NCI-H2171 treated with DMSO at 0.1 percent for 48 hours (cell line): ENCODE measurements at regions not wholly inside any gene's neighbourhood (a gene's known extent, or its start where the extent isn't known, plus 50 kb on each side); places are given as distances from the start of the nearest gene placed in this dataset.

Experiments used
- DNase-seq: peaks from one replicate; lab custom pipeline; 2025; lab: John Stamatoyannopoulos, UW

DNA sequence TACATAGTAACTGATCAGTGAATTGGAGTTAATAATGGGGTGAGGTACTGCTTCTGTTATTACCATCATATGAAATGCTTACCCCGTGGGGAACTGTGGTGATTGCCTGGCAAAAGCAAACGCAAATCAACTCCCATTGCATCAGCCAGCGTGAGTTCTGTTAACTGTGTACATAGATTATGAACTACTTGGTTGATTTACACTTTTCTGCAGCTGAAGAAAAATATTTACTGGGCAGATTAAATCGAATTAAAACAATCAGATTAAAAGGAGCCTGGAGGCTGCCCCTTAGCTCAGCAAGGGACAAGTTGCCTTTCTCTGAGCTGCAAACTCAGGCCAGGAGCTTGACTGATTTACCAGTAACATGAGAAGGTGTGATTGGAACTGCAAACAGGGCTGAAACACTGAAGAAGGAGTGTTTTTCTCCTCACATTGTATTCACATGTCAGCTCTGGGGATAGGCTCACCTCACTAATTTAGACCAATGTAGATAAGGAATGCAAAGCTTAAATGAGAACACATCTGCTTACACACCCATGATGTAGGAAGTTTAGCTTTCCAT is 220.1 kb downstream of the OSR1 start:
- peak; percentile 18 for DNase-seq

DNA sequence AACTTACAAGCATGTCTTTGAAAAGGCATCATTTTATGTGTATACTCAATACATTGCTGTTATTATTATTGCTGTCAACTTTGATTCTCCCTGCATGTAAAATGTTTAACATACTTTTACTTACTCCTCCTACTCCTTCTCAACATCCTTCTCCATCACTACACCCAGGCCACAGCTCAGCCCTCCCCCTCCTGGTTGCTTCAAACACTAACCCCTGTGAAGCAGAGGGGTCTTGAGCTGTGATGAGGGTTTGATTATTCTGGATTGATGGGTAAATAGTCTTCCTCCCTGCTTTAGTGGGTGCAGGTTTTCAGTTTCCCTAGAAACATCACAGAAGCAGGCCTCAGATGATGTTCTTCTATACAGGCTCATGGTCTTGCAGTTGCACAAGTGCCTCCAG is 221.0 kb downstream of the OSR1 start:
- no peak for DNase-seq

DNA sequence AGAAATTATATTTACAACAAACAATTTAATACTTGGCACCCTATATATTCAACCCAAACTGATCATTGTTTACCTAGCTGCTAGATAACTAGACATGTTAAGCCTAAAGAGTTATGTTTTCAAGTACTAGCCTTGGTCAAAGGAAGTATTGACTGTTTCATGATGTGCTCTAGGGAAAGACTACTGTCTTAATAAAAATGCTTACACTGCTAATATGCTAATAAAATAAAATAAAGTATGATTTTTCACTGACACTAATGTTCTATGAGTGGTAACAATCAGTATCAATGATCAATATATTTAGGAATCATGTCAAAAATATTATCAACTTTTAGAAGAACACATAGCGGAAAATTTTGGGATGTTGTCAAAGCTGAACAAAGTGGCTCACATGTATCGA is 225.5 kb downstream of the OSR1 start:
- DNase-seq, result no peak

DNA sequence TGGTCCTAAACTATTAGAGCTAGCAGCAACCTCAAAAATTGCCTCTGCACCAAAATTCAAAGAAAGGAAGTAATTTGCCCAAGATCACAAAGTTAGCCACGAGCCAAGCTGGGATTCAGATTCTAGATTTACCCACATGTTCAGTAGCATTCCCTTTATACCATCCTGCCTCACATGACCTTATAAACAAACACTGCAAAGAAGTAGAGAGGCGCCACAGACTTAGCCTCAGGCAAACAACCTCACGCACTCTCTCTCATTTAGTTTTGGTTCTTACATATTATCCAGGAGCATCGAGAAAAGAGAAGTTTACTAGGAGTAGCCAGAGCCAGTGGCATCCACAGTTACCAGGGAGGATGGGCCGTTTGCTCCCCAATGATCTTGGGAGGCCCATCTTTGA is 226.6 kb downstream of the OSR1 start:
- DNase-seq, result no peak

DNA sequence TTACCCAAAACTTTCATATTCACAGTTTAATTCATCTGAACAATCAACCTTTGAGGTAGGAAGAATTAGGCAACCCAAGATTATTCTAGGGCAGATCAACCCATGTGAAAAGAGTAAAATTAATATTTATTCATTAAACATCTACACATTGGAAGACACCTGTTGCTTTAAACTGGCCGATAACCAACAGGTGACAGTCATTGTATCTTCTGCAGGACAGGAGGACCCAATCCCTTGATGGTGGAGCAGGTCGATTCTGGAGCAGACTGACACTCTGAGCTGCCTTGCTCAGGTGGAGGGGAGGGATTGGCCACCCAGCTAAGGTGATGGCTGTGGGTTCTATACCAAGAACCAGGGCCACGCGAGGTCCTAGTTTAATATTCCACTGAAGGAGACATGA is 230.3 kb downstream of the OSR1 start:
- no peak for DNase-seq

DNA sequence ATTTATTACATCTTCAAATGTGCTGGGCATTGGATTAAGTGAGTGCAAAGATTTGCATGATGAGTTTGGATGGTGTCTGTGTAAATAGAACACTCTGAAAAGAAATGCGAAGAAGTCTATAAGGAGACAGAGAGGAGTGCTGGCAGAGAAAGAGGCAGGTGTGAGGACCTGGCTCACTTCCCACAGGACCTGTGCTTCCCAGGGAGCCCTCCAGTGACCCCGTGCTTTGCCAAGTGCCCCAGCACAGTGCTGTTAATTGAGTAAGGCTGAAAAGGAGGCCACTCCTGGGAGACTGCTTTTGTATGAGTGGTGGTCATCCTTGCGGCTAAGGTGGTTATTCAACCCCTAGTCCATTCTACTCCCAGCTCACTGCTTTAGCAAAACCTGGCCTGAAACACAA is 230.8 kb downstream of the OSR1 start:
- DNase-seq, result no peak

DNA sequence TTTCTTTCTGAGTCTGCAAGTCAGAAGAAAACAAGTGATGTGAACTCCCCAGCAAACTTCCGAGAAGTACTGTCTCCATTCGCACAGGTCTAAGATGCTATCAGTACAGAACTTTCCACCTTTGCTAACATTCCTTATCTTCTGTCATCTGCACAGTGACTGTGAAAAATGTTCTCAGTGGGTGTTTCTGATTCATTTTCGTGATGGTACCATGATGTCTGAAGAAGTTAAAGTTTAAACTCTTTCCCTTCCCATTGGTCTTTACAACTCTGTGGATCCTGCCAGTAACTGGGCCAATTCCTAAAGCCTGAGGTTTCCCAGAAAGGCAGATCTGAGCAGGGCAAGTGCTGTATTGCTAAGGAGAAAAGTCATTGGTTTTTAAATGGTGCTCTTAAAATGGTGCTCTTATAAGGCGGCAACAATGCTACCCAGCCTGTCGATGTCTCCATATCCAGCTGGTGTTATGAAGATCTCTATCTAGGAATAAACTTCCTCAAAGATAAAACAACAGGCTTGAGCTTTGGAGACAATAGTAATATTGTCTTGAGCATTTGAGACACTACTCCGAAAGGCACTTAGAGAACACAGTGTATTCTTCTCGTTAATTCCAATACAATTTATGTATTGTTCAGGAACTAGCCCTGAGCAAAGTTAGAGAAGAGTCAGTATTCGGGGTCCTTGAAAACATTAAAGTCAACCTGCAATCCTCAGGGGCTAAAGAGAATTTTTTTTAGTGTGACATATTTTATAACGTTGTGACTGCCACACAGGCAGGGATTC is 232.3 kb downstream of the OSR1 start:
- DNase-seq, result no peak

DNA sequence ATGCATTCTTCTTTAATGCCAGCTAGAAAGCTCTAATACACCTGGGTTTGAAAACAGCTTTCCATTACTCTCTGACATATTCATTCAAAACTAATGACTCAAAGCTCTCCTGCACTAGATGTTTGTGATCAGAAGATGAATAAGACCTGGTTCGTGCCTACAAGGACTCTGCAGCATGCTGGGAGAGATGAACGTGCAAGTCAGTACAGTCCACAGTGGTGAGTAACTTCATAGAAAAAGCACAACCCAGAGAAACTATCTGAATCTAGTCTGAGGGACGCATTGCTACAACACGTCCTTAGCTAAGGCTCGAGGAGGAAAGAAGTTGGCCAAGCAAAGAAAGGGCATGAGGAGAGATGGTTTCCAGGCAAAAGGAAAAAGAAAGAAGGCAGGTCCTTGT is 234.3 kb downstream of the OSR1 start:
- no peak for DNase-seq

DNA sequence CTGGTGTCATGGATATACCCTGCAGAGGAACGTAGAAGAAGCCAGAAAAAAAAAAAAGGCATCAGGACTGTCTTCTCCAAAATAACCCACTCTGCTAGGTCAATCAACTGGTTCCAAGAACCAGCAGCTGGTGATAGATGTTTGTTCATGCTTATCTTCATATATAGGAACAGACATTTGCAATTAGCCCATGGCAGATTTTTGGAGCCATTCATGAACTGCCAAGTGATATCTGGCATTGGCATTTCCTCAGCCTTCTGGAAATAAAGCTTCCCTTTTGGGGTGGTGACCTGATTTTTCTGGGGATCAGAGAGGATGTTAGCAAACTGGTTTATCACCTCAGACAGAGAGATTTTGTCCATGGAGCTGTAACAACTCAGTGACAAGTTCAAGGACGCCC is 234.9 kb downstream of the OSR1 start:
- no peak for DNase-seq

DNA sequence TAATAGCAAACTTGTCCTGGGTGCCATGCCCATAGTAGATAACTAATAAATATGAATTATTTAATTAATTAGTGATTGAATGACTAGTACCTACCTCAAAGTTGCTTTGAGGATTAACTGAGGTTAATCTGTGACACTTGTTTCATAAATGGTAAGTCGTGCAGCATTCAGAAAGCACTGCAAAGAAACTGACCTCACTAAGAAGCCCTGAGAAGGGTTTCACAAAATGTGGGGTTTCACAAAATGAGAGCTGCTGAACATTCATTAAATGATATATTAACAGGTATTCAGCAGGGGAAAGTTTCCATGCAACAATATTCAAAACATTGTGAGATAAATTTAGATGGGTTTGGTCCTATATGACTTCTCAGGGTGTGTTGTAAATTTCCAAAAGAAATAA is 236.2 kb downstream of the OSR1 start:
- DNase-seq, result no peak

DNA sequence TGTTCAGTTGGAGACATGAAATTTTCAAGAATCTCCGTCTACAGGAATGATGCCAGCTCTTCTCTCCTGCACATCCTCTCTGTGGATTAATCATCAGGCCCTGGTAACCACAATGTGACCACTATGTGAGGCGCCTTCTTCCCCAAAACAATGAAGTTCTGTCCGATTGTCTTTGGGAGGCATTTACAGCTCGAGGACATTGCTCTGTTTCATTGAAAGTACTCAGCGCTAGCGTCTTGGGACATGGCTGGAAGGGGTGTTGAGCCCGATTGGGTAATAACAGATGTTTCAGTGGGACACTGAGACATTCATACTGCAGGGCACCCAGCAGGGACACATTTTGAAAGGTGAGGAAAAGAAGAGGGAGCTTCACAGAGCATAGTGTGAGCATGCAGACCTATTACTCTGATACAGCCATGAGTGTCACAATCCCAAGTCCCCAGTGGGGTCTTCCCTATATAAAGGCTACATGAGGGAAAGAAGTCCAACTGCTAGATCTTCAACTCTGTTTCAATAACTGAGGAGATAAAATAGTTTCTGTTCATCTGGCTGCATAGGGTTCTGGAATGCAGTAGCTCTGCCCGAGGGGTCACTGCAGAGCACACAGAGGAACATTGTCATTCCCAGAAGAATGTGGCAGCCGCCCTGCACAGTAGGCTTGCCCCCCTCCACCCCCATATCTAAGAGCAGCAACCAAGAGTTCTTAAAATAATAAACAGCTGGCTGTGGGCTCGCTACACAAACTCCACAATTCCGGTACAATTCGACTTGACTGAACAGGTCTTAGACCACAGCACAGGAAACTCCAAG is 237.3 kb downstream of the OSR1 start:
- DNase-seq, result no peak

DNA sequence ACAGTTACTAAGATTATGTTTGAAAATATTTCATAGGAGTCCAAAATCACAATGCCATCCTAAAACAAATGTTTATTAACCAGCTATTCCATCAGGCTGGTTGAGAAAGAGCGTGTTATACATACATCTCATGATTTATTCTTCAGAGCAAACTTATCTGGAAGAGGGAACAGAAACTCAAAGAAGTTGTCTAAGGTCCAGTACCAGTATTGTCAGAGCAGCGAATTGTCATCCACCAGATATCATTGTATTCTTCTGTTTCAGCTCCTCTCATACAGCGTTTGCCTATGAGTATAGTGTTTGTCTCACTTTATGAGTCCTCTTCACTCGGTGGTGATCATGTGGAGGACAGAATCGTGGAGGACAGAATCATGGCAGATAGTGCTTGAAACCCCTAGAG is 238.2 kb downstream of the OSR1 start:
- no peak for DNase-seq

DNA sequence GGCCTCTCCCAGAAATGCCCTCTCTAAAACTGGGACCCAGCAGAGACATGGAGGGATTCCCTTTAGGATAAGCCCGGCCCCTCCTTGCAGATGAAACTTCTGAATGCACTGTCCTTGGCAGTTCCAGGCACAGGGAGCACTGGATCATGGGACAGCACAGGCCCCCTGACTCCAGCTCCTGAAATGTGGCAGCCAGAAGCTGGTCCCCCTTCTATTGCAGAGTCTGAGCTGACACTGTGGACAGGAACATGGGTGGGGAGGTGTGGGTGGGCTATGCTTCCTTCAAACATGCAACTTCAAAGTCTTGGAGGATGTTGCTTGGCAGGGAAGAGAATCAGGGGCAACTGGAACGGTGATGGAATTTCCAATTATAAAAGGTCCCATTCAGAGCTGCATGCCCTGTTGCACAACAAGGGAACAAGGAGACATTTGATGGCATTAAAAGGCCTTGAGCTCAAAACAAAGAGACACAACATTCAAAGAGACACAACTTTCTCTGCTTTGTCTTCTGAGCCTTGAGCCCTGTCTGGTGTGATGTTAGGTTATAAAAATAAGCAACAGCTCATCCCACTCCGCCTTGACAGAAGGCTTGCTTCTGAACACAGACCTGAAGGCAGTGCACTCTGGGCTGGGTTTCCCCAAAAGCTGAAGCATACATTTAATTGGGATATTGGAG is 239.0 kb downstream of the OSR1 start:
- no peak for DNase-seq

DNA sequence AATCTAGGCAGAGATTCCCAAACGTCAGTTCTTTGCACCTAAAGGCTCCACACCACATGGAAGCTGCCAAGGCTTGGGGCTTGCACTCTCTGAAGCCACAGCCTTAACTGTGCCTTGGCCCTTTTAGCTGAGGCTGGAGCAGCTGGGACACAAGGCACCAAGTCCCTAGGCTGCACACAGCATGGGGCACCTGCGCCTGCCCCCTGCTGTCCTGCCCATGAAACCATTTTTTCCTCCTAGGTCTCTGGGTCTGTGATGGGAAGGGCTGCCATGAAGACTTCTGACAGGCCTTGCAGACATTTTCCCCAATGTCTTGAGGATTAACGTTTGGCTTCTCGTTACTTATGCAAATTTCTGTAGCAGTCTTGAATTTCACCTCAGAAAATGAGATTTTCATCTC is 241.5 kb downstream of the OSR1 start:
- DNase-seq, result no peak

DNA sequence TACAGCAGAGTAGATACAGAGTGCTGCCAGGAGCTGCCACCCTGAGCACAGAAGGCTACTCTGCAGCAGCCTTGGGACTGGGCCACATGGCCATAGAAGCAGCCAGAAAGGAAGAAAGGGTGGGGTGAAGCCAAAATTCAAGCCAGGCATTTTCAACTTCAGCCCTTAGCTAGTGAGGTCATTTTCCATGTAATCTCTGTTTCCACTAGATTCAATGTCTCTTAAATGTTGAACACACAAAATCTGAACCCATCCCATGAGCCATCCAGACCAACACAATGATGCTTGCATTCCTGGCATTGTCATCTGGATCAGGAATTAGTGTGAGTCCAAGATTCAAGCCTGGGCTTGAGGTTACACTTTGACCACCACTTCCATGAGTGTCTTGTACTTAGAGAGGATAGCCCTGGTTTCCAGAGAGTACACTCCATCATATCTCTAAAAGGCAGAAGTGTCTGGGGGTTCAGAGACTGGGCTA is 243.6 kb downstream of the OSR1 start:
- DNase-seq, result no peak

DNA sequence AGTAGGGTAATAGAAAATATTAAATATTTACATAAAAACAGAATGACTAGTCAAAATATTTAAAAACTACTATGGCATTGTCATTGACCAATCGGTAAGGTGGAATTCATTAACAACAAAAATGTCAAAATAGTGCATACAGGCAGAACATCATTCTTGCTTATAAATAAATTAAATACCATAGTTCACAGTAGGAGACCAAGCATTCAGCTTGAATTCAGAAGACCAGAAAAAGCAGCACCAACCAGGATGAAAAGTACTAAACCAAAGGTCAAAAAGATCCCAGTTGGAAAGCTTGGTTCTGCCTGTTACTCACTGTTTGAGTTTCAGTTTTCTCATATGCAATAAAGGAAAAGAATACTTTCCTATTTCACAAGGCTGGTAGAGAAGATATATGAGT is 244.3 kb downstream of the OSR1 start:
- DNase-seq, result no peak

DNA sequence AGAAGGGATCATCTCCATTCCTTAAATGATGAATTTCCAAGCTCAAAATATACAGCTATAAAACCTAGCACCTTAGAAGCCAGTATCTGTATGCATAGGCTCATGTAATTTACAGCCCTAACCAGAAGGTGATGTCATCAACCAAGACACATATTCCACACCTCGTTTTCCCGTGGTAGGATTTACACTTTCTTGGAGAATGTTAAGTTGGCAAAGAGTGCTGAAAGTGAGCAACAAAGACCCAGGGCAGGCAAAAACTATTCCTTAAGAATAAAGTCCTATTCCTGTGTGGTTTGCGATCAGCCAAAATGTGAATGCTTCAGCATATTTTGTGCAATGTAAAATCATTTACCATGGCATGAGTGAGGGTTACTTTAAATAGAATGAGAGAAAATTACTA is 247.1 kb downstream of the OSR1 start:
- DNase-seq, result no peak

DNA sequence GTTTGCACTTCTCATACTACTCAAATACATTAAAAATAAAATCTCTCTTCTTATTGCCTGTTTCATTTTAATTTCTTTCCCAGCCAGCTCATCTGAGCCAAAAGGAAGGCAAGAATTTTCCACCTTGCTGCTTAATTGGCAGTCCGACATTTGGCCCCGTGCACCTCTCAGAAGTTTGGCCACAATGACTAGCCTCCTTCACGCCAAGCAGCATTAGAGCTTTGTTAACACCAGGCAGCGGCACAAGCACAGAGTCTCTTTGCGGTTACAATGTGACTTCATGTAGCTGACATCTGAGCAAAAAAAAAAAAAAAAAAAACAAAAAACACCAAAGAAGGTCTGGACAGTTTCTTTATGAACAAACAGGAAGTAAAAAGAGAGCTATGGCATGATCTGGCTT is 248.9 kb downstream of the OSR1 start:
- DNase-seq, result no peak

DNA sequence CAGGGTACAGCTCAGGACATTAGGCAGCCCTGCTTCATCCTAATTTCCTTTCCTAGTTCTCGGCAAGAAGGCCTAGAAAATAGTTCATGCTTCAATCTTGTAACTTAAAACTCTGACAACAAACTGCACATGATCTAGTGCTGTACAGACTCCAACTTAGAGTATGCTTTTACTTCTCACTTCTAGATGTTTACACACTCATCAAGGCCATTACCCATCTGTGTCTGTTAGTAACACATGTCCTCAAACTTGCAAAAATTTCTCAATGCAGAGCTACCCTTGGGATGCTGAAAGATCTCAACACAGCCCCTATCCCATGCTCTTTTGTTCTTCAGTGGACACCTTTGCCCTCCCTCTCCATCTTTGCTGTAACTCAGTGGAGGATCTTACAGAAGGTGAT is 252.0 kb downstream of the OSR1 start:
- peak; percentile 42 for DNase-seq

DNA sequence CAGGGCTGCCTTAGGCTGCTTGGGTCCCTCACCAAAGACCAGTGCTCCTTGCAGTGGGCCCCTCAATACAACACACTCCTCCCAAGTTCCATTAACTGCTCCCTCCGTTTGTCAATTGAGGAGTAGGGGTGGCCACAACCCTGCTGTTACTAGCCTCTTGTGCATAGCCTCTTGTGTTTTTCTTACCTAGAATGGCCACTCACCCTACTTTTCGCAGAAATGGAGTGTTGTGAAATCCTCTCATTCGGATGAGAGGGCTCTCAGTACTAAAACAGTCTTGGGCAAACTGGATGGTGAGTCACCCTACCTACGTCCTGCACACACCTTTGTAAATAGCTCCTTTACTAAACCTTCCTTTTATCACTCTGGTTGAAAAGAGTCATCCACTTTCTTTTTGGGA is 253.9 kb downstream of the OSR1 start:
- DNase-seq, result no peak

DNA sequence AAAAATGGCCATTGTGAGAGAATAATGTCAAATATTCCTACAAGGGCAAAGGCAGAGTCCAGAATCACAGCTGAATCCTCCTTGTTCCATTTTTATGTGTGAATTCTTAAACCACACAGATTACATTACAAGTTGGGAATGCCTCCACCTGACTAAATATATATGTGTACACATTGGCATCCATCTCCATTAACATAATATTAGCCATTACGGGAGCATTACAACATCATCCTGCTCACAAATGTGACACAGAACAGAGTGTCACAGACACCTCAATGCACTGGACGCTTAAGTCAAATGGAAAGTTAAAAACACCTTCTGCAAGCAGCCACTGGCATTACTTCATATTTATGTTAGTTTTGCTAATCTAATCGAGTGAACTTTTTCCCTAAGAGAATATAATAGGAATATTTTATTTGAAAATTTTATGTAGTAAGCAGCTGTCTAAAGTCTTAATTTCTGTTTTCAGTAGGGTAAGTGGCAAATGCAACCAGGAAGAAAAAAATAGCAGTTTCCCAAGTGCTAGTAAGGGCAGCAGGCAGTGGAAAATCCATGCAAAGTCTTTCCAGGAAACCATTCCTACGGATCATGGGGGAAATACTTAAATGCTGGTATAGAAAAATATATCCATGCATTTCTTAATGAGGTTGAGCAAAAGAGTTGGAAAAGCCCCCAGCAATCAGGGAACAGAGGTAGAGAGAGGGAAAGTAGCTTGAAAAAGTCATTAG is 255.6 kb downstream of the OSR1 start:
- no peak for DNase-seq

DNA sequence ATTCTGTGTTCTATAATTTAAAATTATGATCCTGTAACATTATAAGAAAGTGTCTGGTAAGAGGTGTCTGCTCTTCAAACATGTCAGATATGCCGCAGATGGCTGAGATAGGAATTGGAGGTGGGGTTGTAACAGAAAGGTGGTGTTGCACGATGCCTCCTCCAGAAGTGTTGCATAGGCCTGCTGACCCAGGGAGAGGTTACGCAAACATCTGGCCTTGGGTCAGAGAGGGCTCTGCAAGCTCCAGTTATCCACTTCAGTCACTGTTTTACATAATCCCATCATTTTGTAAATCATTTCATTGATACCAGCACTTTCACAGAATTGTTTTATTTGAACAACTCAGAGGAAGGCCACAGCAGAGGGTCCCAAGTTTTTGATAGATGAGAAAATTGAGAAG is 256.5 kb downstream of the OSR1 start:
- no peak for DNase-seq
